ENCODE measurements at regions not wholly inside any gene's neighbourhood (a gene's known extent, or its start where the extent isn't known, plus 50 kb on each side); places are given as distances from the start of the nearest gene placed in this dataset.
A peak's percentile ranks its signal among the peaks of the same experiment; 100 is the strongest.
"Not testable (repeated sequence)": the region's sequence is repeated elsewhere in the genome, so short reads cannot be mapped to it uniquely, and the experiment has no call there.

DNA sequence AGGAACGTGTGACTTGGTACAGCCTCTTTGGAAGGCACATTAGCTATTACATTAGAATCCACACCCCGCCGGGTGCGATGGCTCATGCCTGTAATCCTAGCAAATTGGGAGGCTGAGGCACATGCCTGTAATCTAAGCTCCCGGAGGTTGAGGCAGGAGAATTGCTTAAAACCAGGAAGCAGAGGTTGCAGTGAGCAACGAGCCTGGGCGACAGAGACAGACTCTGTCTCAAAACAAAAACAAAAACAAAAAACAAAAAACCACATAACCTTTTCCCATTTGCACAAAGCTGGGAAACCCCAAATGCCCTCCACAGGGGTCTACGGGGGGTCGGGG lies 82.7 kb upstream of the METTL9 start:
- DNase-seq: not testable (repeated sequence)

DNA sequence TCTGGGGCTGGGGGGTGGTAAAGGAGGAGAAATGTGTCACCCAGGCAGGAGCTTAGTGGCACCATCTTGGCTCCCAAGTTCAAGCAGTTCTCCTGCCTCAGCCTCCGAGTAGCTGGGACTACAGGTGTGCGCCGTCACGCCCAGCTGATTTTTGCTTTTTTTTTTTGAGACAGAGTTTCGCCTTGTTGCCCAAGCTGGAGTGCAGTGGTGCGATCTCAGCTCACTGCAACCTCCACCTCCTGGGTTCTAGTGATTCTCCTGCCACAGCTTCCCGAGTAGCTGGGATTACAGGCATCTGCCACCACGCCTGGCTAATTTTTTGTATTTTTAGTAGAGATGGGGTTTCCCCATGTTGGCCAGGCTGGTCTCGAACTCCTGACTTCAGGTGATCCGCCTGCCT lies 82.1 kb upstream of the METTL9 start:
- not testable (repeated sequence) for DNase-seq

GRCh38 chr16:21519361-21520133 lies 79.8 kb upstream of the METTL9 start:
- peak in 1 of 4 experiments; percentile 8 for DNase-seq

DNA sequence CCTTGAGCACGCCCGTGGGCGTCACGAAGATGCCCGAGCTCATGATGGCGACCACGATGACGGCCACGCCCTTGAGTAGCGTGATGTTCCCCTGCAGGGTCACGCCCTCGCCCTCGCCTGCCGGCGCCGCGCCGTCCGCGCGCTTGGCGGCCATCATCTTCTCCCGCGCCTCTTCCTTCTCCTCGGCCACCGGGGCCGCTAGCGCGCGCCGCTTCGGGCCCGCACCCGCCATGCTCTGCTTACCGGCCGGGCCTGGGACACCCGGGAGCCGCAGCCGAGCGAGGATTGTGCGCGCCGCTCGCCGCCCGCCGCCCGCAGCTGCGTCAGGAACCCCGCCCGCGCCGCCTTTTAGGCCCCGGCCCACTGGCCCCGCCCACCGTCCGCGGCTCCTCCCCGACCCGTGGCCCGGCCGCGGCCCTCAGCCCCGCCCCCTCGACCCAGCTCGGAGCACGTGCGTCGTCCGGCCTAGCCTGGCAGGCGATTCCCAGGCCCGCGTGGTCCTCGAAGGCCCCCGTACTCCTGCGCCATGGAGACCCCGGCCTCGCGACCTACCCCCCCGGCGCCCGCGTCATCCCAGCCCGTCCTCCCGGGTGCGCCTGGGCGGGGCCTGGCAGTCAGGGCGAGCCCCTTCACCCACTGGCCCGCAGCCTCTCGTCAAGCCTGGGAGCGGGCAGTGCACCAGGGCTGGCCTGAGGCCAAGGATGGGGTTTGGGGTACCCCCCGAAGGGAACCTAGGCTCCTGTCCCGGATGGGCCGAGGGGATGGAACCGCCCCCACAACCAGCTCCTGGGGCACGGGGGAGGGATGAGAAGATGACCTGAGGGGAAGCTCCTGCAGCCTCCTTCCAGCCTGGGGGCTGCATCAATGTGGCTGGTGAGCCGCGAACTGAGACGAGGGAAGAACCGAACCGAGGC lies 79.0 kb upstream of the METTL9 start:
- peak; percentile 98 to 100 (median 99) for DNase-seq

GRCh38 chr16:21521048-21521389 lies 78.4 kb upstream of the METTL9 start:
- DNase-seq: not testable (repeated sequence)

DNA sequence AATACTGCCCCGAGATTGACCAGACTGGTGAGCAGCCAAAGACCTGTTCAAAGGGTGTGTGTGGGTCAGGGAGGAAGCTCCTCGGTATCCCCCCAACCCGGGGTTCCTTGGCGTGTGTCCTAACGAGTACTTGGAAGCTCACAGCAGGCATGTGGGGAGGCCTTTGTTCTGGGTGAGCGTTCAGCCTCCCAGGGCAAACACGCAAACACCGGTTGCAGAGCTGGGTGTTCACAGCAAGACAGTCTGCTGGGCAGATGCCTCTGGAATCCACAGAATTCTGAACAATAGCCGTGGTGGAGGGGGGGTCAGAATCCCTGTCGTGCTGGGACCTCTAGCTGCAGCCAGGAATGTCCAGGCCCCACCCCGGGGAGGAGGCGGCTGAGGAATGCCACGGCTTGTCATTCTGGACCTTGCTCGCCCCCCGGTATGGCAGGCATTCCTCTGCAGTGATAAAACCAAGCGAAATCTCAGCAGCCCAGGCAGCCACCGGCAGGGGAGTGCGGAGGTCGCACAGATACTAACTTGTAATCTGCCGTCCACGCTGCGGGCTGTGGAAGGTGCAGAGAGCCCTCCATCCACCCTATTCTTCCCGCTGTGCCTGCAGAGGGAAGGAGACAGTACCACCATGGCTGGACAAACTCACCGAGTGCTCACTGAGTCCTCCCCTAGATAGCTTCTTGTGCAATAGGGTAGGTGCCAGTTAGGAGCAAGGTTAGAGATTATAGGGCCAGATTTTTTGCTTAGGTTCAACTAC lies 77.8 kb upstream of the METTL9 start:
- DNase-seq: peak in 1 of 4 experiments; percentile 1

DNA sequence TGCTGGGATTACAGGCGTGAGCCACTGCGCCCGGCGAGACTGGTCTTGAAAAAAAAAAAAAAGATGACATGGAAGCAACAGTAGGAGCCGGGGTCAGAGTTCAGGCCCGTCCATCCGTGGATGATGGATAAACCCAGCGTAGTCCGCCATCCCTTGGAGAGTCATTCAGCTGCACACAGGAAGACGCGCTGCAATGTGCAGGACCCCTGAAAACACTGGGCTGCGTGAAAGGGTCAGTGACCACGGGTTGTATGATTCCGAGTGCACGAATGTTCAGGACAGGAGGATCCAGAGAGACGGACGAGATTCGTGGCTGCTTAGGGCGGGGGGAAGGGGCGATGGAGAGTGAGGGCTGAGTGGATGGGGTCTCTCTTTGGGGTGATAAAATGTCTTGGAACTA lies 76.5 kb upstream of the METTL9 start:
- DNase-seq: not testable (repeated sequence)

DNA sequence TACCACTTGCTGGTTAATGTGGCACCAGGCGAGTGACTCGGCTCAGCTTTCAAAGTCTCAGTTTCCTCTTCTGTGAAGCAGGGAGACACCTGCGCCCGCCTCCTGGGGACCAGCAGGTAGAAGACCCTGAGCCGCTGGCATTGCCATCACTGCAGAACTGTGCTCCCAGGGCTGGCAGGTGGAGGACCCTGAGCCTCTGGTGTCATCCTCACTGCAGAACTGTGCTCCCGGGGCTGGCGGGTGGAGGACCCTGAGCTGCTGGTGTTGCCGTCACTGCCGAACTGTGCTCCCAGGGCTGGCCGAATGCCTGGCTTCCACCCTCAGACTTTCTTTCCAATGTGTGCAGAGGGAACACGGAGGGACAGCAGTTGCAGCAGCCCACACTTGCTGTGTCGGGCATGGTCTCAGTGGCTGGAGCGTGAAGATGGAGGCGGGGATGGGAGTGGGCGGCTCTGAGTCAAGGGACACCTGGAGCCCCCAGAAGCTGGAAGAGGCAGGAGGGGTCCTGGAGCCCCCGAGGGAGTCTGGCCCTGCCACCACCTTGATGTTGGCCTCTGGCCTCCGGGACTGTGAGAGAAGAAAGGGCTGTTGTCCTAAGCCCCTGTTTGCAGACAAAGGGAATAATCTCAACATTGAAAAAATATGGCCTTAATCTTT lies 75.8 kb upstream of the METTL9 start:
- DNase-seq: peak in 1 of 4 experiments; percentile 2

GRCh38 chr16:21524068-21524751 lies 75.2 kb upstream of the METTL9 start:
- DNase-seq: no peak

DNA sequence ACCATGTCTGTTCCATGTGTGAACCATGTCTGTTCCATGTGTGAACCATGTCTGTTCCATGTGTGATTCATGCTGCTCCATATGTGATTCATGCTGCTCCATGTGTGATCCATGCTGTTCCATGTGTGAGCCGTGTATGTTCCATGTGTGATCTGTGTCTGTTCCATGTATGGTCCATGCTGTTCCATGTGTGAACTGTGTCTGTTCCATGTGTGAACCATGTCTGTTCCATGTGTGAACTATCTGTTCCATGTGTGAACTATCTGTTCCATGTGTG lies 74.7 kb upstream of the METTL9 start:
- not testable (repeated sequence) for DNase-seq

GRCh38 chr16:21525029-21525895 lies 74.1 kb upstream of the METTL9 start:
- peak; percentile 70 to 90 (median 87) for DNase-seq

- DNase-seq: not testable (repeated sequence)
Measured at GRCh38 chr16:21525956-21526922, 73.1 kb upstream of the METTL9 start.

- no peak for DNase-seq
Measured at GRCh38 chr16:21526923-21527807, 72.2 kb upstream of the METTL9 start.

DNA sequence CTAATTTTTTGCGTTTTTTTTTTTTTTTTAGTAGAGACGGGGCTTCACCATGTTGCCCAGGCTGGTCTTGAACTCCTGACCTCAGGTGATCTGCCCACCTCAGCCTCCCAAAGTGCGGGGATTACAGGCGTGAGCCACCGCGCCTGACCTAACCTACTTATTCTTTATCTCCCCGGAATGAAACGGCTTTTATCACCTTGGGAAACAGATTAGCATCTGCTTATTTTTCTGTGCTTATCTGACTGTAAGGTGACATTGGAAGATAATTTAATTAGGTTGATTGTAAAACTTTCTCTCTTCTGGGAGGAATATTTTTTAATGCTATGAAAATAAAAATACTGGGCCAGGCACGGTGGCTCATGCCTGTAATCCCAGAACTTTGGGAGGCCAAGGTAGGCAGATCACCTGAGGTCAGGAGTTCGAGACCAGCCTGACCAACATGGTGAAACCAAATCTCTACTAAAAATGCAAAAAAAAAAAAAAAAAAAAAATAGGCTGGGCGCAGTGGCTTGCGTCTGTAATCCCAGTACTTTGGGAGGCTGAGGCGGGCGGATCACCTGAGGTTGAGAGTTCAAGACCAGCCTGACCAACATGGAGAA lies 70.2 kb upstream of the METTL9 start:
- not testable (repeated sequence) for DNase-seq

DNA sequence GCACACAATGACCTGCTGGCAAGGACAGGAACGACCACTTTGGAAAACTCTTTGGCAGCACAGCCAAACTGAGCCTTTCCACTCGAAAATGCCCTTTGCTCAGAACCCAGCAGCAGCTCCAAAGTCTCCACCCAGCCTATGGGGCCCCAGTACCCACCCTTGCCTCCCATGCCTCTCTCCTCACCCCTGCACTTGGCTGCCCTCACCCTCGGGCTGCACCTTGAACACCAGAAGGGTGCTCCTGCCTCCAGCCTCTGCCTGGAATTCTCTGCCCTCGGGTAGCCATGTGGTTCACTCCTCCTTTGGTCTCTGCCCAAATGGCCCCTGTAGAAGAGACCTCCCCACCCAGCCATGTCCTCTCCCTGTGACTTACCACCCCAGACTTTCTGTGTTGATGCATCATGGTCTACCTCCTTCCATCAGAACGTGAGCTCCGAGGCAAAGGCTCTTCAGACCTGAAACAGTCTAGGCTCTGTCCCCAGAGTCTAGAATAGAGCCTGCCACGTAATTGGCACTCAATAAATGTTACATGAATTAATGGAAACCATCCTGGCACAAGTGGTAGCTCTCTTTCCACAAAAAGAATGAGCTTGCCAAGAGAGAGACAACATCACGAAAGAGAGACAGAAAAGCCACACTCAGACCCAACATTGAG lies 68.5 kb upstream of the METTL9 start:
- not testable (repeated sequence) for DNase-seq

- not testable (repeated sequence) for DNase-seq
Measured at GRCh38 chr16:21532996-21533395, 66.4 kb upstream of the METTL9 start.

- DNase-seq: not testable (repeated sequence)
Measured at GRCh38 chr16:21533474-21533873, 65.9 kb upstream of the METTL9 start.

DNA sequence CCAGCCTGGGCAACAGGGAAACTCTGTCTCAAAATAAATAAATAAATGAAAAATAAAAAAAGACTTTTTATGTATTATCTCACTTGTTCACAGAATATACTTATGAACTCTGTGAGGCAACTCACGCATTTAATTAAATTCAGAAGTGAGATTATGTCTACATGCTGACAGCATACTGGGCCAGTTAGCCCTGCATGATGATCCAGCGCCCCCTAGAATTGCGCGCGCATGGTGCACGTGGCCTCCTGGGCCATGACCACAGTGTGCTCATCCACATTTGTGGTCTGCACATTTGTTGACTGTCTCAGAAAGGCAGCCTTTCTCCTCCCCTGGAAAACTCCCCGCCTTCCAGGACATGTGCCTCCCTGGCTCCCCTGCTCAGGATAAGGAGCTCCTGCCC lies 64.8 kb upstream of the METTL9 start:
- peak in 1 of 4 experiments; percentile 24 for DNase-seq

Data from suppressor macrophage (primary cell).